GM21529 (cell line): ENCODE measurements at regions not wholly inside any gene's neighbourhood (a gene's known extent, or its start where the extent isn't known, plus 50 kb on each side); places are given as distances from the start of the nearest gene placed in this dataset.
"Not testable (repeated sequence)": the region's sequence is repeated elsewhere in the genome, so short reads cannot be mapped to it uniquely, and the experiment has no call there.

ENCODE experiments used
- ATAC-seq: cut with Tn5 transposase; IDR thresholded peaks from one replicate; pipeline ENCODE4 v1.9.1; 2021; ENCODE audit not compliant: unreplicated experiment

DNA sequence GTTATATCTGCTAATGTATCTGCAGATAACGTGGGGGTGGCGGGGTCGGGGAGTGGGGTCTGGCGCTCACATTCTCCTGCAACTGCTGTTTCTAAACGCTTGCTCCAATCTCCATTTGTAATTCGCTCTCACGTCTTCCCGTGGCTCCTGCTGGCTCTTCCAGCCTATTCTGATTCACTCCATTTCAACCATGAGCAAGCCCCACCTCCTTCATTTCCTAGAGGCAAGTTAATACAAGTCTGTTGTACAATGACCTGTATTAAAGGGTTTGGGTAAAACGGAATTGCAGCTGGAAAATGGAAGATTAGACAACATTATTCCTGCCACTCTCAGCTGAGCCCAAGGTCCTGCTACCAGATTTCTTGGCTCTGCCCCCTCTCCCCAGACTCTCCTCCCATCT, 132.3 kb downstream of the CSNK2A3 start:
- no peak for ATAC-seq

DNA sequence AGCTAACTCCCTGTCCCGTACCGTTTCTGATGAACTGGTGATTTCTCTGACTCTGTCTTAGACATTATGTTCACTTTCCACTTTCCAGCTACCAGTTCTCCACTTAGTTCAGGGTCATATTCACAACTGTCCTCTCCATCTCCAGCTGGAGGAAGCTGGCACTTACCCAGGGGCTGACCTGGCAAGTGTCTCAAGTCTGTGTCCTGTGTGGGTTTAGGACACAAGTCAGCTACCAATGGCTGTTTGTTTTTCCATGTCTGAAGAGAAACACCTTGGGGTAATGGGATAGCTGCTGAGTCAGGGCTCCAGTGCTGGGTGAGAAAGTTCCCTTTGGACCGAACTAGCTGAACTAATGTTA, 134.4 kb downstream of the CSNK2A3 start:
- ATAC-seq, result no peak

GRCh38 chr11:11217929-11218628, 135.0 kb downstream of the CSNK2A3 start:
- no peak for ATAC-seq

GRCh38 chr11:11217289-11217928, 135.6 kb downstream of the CSNK2A3 start:
- no peak for ATAC-seq

- no peak for ATAC-seq
Observed at GRCh38 chr11:11215944-11216343, 137.1 kb downstream of the CSNK2A3 start.

DNA sequence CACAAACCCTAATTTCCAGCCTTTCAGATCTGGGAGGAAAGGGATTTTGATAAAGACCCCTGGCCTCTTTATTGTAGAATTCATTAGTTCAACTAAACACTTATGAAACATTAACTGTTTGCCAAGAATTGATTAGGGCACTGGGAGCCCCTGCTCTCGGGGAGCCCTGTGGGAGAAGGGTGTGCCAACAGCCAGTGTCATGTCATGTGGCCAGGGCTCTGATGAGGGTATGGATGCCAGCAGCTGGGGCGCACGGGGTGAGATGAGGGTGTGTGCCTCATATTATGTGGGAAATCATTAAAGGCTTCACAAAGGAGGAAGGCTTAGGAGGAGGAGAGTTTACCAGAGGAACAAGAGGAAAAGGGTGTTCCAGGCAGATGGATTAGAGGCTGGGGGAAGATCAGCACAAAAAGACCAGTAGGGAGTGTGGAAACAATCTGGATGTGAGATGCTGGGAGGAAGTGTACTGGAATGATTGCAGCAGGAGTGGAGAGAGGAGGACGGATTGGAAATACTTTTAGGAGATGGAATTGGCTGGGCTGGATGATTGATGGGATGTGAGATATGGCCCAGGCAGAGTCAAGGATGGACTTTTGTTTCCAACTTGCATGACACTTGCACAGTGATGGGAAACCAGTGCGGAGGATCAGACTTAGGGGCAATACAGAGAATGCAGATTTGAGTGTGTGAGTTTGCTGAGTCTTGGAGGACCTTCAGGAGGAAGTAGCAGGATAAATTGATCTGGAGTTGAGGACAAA, 137.8 kb downstream of the CSNK2A3 start:
- ATAC-seq, result no peak

GRCh38 chr11:11213117-11213516, 139.9 kb downstream of the CSNK2A3 start:
- no peak for ATAC-seq

DNA sequence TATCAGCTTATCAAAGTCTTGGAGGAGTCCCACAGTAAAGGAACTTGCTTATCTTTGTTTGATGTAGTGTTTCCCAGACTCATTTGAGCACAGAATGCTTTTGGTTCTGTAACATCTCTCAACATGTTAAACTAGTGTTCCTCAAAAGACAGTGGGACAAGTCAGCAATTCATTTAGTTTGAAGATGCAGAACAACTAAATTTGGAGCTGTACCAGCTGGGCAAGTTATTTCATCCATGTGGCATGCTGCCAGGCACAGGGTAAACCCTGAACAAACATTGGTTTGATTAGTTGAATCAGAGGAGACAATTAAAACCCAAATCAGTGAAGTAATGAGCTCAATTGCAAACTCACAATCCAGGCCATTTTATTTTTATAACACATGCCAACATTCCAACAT, 141.2 kb downstream of the CSNK2A3 start:
- no peak for ATAC-seq

GRCh38 chr11:11211186-11211585, 141.9 kb downstream of the CSNK2A3 start:
- ATAC-seq, result no peak

DNA sequence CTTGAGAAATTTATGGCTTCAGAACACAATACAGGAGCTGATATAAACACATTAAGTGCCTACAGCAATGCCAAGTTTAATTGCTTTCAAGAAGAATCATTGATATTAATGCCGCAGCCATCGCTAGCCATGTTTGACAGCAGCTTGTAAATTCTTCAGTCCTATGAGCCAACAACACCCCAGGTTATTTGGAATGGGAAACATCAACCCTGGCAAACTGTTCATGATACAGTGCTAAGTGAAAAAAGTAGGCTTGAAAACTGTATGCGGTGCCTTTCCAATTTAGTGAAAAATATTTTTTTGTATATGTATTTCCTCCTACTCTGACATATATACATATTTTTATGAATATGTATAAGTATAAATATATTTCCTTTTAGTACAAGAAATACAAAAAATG, 142.6 kb downstream of the CSNK2A3 start:
- ATAC-seq, result no peak

- no peak for ATAC-seq
Observed at GRCh38 chr11:11209967-11210366, 143.1 kb downstream of the CSNK2A3 start.

GRCh38 chr11:11208994-11209393, 144.1 kb downstream of the CSNK2A3 start:
- no peak for ATAC-seq

DNA sequence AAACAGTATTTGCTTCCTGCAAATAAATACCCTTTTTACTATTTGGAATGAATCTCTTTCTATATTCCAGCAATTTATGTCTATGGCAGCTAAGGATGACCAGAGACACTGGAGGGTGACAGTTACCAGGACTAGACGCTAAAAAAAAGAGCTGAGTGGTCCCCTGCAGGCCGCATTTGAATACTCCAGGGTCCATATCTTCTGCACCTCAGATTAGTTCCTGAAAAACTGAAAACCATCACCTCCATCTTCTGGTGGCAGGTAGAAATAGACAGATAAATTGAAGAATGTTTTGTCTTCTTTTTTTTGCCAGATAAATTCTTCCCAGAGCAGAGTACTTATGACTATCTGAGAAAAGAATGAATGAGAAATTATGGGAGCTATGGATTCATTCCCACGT, 145.6 kb downstream of the CSNK2A3 start:
- no peak for ATAC-seq

DNA sequence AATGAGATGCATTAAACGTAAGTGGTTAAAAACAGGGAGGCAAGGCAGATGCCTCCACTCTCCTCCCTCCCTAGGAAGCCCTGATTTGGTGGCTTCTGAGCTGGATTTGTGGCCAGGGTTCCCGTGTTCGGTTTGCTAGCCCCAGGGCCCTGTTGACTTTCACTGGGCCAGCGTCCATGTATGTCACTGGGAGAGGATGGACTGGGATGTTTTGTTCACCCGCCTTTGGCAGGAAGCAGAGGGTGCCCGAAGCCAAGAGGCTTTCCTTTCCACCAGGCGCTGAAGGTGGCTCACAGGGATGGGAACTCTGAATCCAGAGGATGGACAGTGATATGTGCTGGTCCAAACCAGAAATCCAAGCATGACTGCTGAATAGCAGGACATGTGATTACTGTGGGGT, 146.6 kb downstream of the CSNK2A3 start:
- ATAC-seq, result no peak

DNA sequence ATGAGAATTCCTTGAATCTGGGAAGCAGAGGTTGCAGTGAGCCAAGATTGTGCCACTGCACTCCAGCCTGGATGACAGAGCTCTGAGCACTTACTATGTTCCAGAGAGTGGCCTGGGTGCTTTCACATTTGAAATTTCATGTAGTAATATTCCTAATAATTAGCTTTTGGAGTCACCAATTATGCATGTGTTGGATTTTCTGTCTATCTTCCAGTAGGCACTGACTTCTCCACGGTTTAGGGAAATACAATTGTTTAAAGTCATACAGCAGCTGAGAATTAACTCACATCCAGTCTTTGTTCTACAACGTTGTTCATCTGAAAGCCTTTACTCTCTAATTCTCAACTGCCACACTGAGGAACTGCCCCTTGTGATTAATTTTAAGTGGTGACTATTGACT, 150.2 kb downstream of the CSNK2A3 start:
- no peak for ATAC-seq

DNA sequence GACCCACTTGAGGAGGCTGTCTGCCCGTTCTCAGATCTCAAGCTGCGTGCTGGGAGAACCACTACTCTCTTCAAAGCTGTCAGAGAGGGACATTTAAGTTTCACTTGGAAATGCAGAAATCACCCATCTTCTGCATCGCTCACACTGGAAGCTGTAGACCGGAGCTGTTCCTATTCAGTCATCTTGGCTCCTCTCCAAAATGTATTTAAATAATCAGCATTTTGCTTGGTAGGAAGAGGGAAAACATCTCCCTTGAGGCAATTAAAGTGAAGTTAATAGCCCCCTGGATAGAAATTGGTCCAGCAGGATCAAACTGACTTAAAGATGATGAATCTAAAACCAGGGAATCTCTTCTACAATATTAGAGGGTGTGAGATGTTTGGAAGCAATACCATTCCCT, 151.7 kb downstream of the CSNK2A3 start:
- ATAC-seq, result not testable (repeated sequence)

GRCh38 chr11:11192541-11192940, 160.5 kb downstream of the CSNK2A3 start:
- no peak for ATAC-seq

DNA sequence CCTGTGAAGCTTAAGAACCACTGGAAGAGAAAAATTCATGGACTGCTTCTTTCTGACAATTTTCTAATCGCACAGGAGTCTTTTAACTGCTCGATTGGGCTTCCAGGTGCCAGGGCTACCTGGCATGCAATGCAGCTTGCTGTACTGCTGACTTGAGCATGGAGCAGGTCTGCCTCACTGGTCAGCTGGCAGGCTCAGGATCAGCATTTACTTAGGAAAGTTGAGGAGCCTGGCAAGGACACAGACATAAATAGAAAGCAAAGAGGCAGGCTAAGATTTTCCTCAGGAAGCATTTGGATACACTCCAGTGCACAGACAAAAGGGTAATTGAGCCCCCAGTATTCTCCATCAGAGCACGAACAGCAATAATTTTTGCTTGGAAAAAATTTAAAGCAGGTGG, 163.5 kb downstream of the CSNK2A3 start:
- ATAC-seq, result no peak

DNA sequence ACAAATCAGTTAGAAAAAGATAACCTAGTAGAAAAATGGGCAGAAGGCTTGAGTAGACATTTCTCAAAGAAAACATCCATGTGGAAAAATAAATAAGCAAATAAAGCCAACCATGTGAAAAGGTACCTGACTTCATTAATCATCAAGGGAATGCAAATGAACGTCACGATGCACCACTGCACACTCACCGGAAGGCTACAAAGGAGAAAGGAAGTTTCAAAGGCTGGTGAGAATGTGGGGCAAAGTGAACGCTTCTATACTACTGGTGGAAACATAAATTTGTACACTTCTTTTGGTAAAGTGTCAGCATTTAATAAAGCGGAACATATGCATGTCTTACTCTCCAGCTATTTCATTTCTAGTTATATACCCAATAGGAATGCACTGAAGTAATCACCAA, 166.8 kb downstream of the CSNK2A3 start:
- ATAC-seq, result no peak

DNA sequence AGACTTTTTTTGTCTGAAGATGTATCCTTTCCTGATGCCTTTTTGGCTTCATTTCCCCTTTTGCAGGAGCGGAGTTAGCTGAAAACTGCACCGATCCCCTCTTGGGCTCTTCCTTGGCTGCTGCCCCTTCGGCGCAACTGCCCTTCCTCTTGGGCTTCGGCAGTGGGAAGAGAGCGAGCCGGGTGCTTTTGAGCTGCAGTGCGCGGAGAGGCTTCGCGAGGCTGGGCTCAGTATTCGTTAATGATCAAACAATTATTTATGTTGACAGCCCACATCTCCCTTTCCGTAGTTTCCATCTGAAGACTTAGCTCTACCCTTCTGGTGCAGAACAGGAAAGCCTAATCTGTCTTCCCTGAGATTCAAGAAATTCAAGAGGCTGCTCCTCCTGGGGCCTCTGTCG, 170.8 kb downstream of the CSNK2A3 start:
- no peak for ATAC-seq

DNA sequence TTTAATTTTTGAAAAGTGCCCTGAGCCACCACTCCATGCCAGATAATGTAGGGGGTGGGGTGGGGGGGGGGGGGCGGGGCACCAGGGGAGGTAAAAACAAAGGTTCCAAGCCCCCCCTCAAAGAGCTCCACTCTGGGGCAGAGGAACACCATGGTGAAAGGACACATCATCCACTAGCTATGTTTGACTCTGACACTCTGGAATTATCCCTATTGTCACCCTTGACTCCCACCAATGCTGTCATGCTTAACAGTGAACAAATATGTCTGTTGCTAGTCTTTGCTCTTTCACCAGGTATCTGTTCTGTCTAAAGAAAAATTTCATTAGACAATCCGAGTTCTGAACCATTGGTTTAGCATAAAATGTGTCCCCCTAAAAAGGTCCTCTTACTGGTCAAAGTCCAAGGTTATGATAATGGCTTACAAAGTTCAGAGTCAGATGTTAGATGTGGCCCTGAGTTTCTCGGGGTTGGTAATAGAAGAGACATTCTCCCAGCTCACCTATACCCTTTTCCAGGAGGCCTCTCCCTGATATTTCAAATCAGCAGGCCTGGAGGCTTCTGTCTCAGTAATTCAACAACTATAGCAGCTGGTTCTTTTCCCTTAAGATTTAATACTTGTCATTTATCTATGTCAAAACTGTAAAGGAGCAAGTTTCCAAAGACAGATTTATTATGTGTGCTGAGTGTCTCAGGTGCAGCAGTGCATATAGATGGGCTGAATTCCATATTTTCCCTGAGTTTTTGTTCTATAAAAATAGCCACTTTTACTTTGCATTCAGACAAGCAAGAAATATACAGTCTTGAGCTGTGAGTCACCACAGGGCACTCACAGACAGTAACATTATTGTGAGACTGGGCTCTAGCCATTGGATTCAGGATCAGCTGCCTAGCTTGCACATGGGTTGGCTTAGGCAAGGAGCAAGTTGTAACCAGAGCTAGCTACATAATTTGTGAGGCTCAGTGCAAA, 174.1 kb downstream of the CSNK2A3 start:
- ATAC-seq, result no peak
